Upper lobe of left lung (tissue), 4 donors: ENCODE measurements at regions not wholly inside any gene's neighbourhood (a gene's known extent, or its start where the extent isn't known, plus 50 kb on each side); places are given as distances from the start of the nearest gene placed in this dataset.

Experiments
- CTCF ChIP-seq, 6 experiments: fragments of 450-650 bp in 4 of 6; fragments of 200-600 bp in 2 of 6; sonication (generic) in 2 of 6; IDR thresholded peaks; one replicate each; pipeline ENCODE4 v1.5.1; 2016 to 2019; ENCODE audit warnings: antibody characterized with exemption in 6 of 6
- POLR2AphosphoS5 ChIP-seq, 2 donors: sonication (generic); formaldehyde crosslinking; IDR thresholded peaks; one replicate each; pipeline ENCODE4 v1.5.1; 2017; ENCODE audit warnings: antibody characterized with exemption in 2 of 2

- no peak for TF ChIP-seq CTCF (IDR thresholded peaks at IDR 0.05)
- TF ChIP-seq POLR2AphosphoS5 (IDR thresholded peaks at IDR 0.05) = no peak
Observed at GRCh38 chr2:179344970-179345369, 80.3 kb upstream of the SESTD1 start.
